SK-N-SH treated with all-trans-retinoic acid at 6 μM for 48 hours (cell line): ENCODE measurements at regions not wholly inside any gene's neighbourhood (a gene's known extent, or its start where the extent isn't known, plus 50 kb on each side); places are given as distances from the start of the nearest gene placed in this dataset.

Source experiments
- CREB5 ChIP-seq: fragments of 250-450 bp; sonication (Bioruptor Pico); IDR thresholded peaks from 2 replicates; pipeline ENCODE4 v1.5.1; 2020; ENCODE audit warnings: low read depth, mild to moderate bottlenecking, moderate library complexity
- CSDC2 ChIP-seq: fragments of 250-450 bp; sonication (Bioruptor Pico); IDR thresholded peaks from 2 replicates; pipeline ENCODE4 v1.5.0; 2020; ENCODE audit warnings: mild to moderate bottlenecking, moderate library complexity
- ESRRG ChIP-seq: fragments of 250-450 bp; sonication (Bioruptor Pico); IDR thresholded peaks from 2 replicates; pipeline ENCODE4 v1.6.1; 2021; ENCODE audit warnings: mild to moderate bottlenecking
- GLIS3 ChIP-seq: fragments of 250-450 bp; sonication (Bioruptor Pico); IDR thresholded peaks from 2 replicates; pipeline ENCODE4 v1.5.0; 2020; ENCODE audit warnings: mild to moderate bottlenecking, moderate library complexity
- POU6F1 ChIP-seq: fragments of 250-450 bp; sonication (Bioruptor Pico); IDR thresholded peaks from 2 replicates; pipeline ENCODE4 v1.8.0; 2021; ENCODE audit warnings: low read depth, mild to moderate bottlenecking, moderate library complexity, borderline replicate concordance
- RARB ChIP-seq: fragments of 250-450 bp; sonication (Bioruptor Pico); IDR thresholded peaks from 2 replicates; pipeline ENCODE4 v1.8.0; 2021; ENCODE audit warnings: mild to moderate bottlenecking, moderate library complexity
- SNAI2 ChIP-seq: fragments of 250-450 bp; sonication (Bioruptor Pico); IDR thresholded peaks from 2 replicates; pipeline ENCODE4 v1.5.0; 2020; ENCODE audit warnings: mild to moderate bottlenecking, moderate library complexity
- TOX ChIP-seq: fragments of 250-450 bp; sonication (Bioruptor Pico); IDR thresholded peaks from 2 replicates; pipeline ENCODE4 v1.8.0; 2021; ENCODE audit warnings: mild to moderate bottlenecking, moderate library complexity, borderline replicate concordance
- TSHZ2 ChIP-seq: fragments of 250-450 bp; sonication (Bioruptor Pico); IDR thresholded peaks from 2 replicates; pipeline ENCODE4 v1.5.0; 2020; ENCODE audit warnings: mild to moderate bottlenecking, moderate library complexity
- ZFP30 ChIP-seq: fragments of 450-650 bp; formaldehyde crosslinking; IDR thresholded peaks from 2 replicates; pipeline ENCODE4 v1.5.0; 2022; ENCODE audit warnings: mild to moderate bottlenecking, moderate library complexity

DNA sequence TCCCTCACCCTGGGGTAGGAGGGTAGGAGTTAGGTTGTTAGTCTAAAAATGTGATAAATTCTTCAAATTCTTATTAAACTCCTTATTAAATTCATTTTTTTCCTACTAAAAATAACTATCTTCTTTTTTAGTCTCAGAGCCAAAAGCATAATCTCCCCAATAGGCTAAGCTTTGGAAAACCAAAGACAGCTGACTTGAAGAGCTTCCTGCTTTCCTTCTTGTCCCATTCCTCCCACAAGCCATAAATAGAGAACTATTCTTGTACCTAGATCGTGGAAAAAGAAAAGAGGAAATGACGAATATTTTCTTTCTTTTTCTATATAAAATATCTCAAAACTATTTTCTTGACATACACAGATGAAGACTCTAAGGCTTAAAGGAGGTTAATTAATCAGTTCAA, 486.9 kb downstream of the CDH8 start:
- no peak for TF ChIP-seq SNAI2 (CRISPR knock-in tag)
- TF ChIP-seq RARB (CRISPR knock-in tag), result no peak
- no peak for TF ChIP-seq CSDC2 (CRISPR knock-in tag)
- TF ChIP-seq POU6F1 (CRISPR knock-in tag), result no peak
- no peak for TF ChIP-seq CREB5 (CRISPR knock-in tag)
- no peak for TF ChIP-seq ZFP30 (CRISPR knock-in tag)
- TF ChIP-seq ESRRG, result no peak
- no peak for TF ChIP-seq TOX
- TF ChIP-seq TSHZ2 (CRISPR knock-in tag), result no peak
- TF ChIP-seq GLIS3 (CRISPR knock-in tag), result no peak
